GM12891 (cell line): ENCODE measurements at regions not wholly inside any gene's neighbourhood (a gene's known extent, or its start where the extent isn't known, plus 50 kb on each side); places are given as distances from the start of the nearest gene placed in this dataset.

Experiments
- POLR2A ChIP-seq: IDR thresholded peaks from 2 replicates; pipeline ENCODE4 v1.6.1; 2011; ENCODE audit warnings: low read depth, low read length, control low read depth
- POLR2AphosphoS5 ChIP-seq: IDR thresholded peaks from 2 replicates; pipeline ENCODE4 v1.6.1; 2011; ENCODE audit warnings: low read depth, low read length, control low read depth
- POU2F2 ChIP-seq: IDR thresholded peaks from 2 replicates; pipeline ENCODE4 v1.6.1; 2011; ENCODE audit warnings: low read depth, mild to moderate bottlenecking, control low read depth, low read length, moderate library complexity

DNA sequence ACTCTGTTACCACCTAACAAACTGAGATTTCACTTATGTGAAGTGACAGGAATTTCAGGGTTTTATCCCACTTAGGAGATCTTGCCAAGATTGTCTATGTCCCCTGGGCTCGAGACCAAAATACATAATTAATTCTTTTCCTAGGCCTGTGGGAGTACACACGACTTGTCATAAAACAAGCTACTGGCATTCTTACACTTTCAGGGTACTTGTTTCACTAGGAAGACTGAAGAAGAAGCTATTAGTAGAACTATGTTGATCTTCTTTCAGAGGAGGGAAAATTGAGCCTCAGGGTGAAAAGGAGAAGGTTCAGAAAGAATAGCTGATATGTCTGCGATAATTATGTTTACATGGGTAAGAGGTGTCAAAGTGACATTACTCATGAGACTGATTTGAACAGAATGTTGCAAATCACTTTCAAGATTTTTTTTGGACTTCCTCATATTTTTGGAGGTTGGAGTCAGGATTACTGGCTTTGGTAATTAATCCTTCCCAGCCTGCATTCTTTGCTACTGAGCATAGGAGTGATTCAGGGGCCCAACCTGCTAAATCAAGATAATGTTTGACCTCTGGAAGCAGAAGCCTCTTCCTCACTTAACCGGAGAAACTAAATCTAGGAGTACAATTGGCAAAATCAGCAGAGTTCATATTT is 240.0 kb upstream of the NT5C1B start:
- TF ChIP-seq POLR2AphosphoS5 (no peak), POU2F2 (no peak), POLR2A (no peak)
